WTC11 (cell line): ENCODE measurements at regions not wholly inside any gene's neighbourhood (a gene's known extent, or its start where the extent isn't known, plus 50 kb on each side); places are given as distances from the start of the nearest gene placed in this dataset.

ENCODE experiments used
- ATF1 ChIP-seq: sonication (generic); formaldehyde crosslinking; IDR thresholded peaks from 2 replicates; pipeline ENCODE4 v1.8.1; 2023; ENCODE audit warnings: mild to moderate bottlenecking, moderate library complexity, missing genetic modification reagents
- CTCF ChIP-seq: fragments of 200-600 bp; IDR thresholded peaks from 2 replicates; pipeline ENCODE4 v1.8.0; 2022; ENCODE audit warnings: antibody characterized with exemption
- GABPB1 ChIP-seq: sonication (generic); formaldehyde crosslinking; IDR thresholded peaks from 2 replicates; pipeline ENCODE4 v1.8.1; 2023; ENCODE audit warnings: mild to moderate bottlenecking, missing genetic modification reagents
- IRF1 ChIP-seq: sonication (generic); formaldehyde crosslinking; IDR thresholded peaks from 2 replicates; pipeline ENCODE4 v1.8.0; 2023; ENCODE audit warnings: missing genetic modification reagents
- JUN ChIP-seq: sonication (generic); formaldehyde crosslinking; IDR thresholded peaks from 2 replicates; pipeline ENCODE4 v1.8.0; 2023; ENCODE audit warnings: mild to moderate bottlenecking, missing genetic modification reagents
- MLX ChIP-seq: sonication (generic); formaldehyde crosslinking; IDR thresholded peaks from 2 replicates; pipeline ENCODE4 v1.8.1; 2023; ENCODE audit warnings: mild to moderate bottlenecking, missing genetic modification reagents, moderate library complexity
- NR2C2 ChIP-seq: sonication (generic); formaldehyde crosslinking; IDR thresholded peaks from 2 replicates; pipeline ENCODE4 v1.8.0; 2022; ENCODE audit warnings: mild to moderate bottlenecking, missing genetic modification reagents
- NR3C1 ChIP-seq: sonication (generic); formaldehyde crosslinking; conservative IDR thresholded peaks from 2 replicates; pipeline ENCODE4 v1.8.1; 2023; ENCODE audit warnings: low read depth, mild to moderate bottlenecking, missing genetic modification reagents
- SP1 ChIP-seq: sonication (generic); formaldehyde crosslinking; conservative IDR thresholded peaks from 2 replicates; pipeline ENCODE4 v1.8.1; 2022; ENCODE audit warnings: missing genetic modification reagents
- ZNF121 ChIP-seq: sonication (generic); formaldehyde crosslinking; IDR thresholded peaks from 2 replicates; pipeline ENCODE4 v1.8.0; 2023; ENCODE audit warnings: missing genetic modification reagents
- ZNF532 ChIP-seq: fragments of 250-450 bp; sonication (Bioruptor Pico); IDR thresholded peaks from 2 replicates; pipeline ENCODE4 v1.9.0; 2021; ENCODE audit warnings: mild to moderate bottlenecking, borderline replicate concordance

- no peak for TF ChIP-seq CTCF
- no peak for TF ChIP-seq NR2C2 (CRISPR knock-in tag)
- no peak for TF ChIP-seq ZNF532 (CRISPR knock-in tag)
- no peak for TF ChIP-seq NR3C1 (CRISPR knock-in tag)
- no peak for TF ChIP-seq ZNF121
- no peak for TF ChIP-seq SP1 (CRISPR knock-in tag)
- TF ChIP-seq GABPB1 (CRISPR knock-in tag), result no peak
- no peak for TF ChIP-seq MLX (CRISPR knock-in tag)
- TF ChIP-seq IRF1, result no peak
- TF ChIP-seq ATF1 (CRISPR knock-in tag), result no peak
- no peak for TF ChIP-seq JUN (CRISPR knock-in tag)
These were observed 64.4 kb upstream of the PLEKHG1 start for GRCh38 chr6:150535151-150535804.
